ENCODE measurements at regions not wholly inside any gene's neighbourhood (a gene's known extent, or its start where the extent isn't known, plus 50 kb on each side); places are given as distances from the start of the nearest gene placed in this dataset.

GRCh38 chr7:10789170-10789569 is 184.5 kb upstream of the PHF14 start:
- Histone ChIP-seq H3K56ac (ENCODE audit: low read length) (no peak overlapping the region), H3K79me1 (ENCODE audit: low read length) (no peaks in the 10 kb centered on the region), H2BK15ac (replicated peaks; ENCODE audit: low read depth) (no peak overlapping the region), H3K79me2 (ENCODE audit: control insufficient read depth, insufficient read depth, low read length) (no peaks in the 10 kb centered on the region), H2AK5ac (ENCODE audit: low read length) (no peak overlapping the region), H2BK120ac (ENCODE audit: low read depth, low read length) (no peak overlapping the region), H3K36me3 (ENCODE audit: control insufficient read depth, insufficient read depth, low read length) (no peaks in the 10 kb centered on the region), H3K18ac (ENCODE audit: low read length) (no peak overlapping the region), H3K27me3 (ENCODE audit: insufficient read depth, low read length, poor library complexity) (no peaks in the 10 kb centered on the region), H3K4ac (ENCODE audit: low read depth, low read length) (no peak overlapping the region), H3K23ac (ENCODE audit: low read length) (no peak overlapping the region), H3K4me1 (ENCODE audit: control insufficient read depth, low read depth, low read length) (no peaks in the 10 kb centered on the region), H3K9ac (ENCODE audit: low read length) (no peak overlapping the region), H3K4me2 (ENCODE audit: low read length) (no peak overlapping the region), H4K8ac (ENCODE audit: low read depth, low read length) (no peak overlapping the region), H3K4me3 (ENCODE audit: low read length) (no peak overlapping the region), H2BK5ac (ENCODE audit: low read length) (no peak overlapping the region), H3K27ac (ENCODE audit: low read depth, low read length) (no peak overlapping the region), H4K5ac (ENCODE audit: low read length) (no peak overlapping the region)
- DNase-seq = no peak
- WGBS (ENCODE audit: extremely low coverage, insufficient coverage, low lambda C conversion rate) = no CpG with 5 or more reads among the region's 2 CpGs

GRCh38 chr7:10790910-10791309 is 182.8 kb upstream of the PHF14 start:
- Histone ChIP-seq H3K56ac (ENCODE audit: low read length) (no peak overlapping the region), H2BK5ac (ENCODE audit: low read length) (no peak overlapping the region), H3K4ac (ENCODE audit: low read depth, low read length) (no peak overlapping the region), H3K4me1 (ENCODE audit: control insufficient read depth, low read depth, low read length) (no peaks in the 10 kb centered on the region), H3K4me3 (ENCODE audit: low read length) (no peak overlapping the region), H3K79me2 (ENCODE audit: control insufficient read depth, insufficient read depth, low read length) (no peaks in the 10 kb centered on the region), H3K18ac (ENCODE audit: low read length) (no peak overlapping the region), H3K9ac (ENCODE audit: low read length) (no peak overlapping the region), H3K36me3 (ENCODE audit: control insufficient read depth, insufficient read depth, low read length) (no peaks in the 10 kb centered on the region), H2BK15ac (replicated peaks; ENCODE audit: low read depth) (no peak overlapping the region), H2BK120ac (ENCODE audit: low read depth, low read length) (no peak overlapping the region), H2AK5ac (ENCODE audit: low read length) (no peak overlapping the region), H3K27ac (ENCODE audit: low read depth, low read length) (no peak overlapping the region), H3K27me3 (ENCODE audit: insufficient read depth, low read length, poor library complexity) (no peaks in the 10 kb centered on the region), H3K4me2 (ENCODE audit: low read length) (no peak overlapping the region), H4K8ac (ENCODE audit: low read depth, low read length) (no peak overlapping the region), H3K23ac (ENCODE audit: low read length) (no peak overlapping the region), H3K79me1 (ENCODE audit: low read length) (no peaks in the 10 kb centered on the region), H4K5ac (ENCODE audit: low read length) (no peak overlapping the region)
- no CpG with 5 or more reads among the region's 3 CpGs for WGBS (ENCODE audit: extremely low coverage, insufficient coverage, low lambda C conversion rate)
- no peak for DNase-seq

GRCh38 chr7:10793995-10794775 is 179.5 kb upstream of the PHF14 start:
- Histone ChIP-seq H3K79me1 (ENCODE audit: low read length) (no peaks in the 10 kb centered on the region), H2AK5ac (ENCODE audit: low read length) (no peak overlapping the region), H4K5ac (ENCODE audit: low read length) (no peak overlapping the region), H3K4me1 (ENCODE audit: control insufficient read depth, low read depth, low read length) (no peaks in the 10 kb centered on the region), H2BK5ac (ENCODE audit: low read length) (no peak overlapping the region), H3K4me2 (ENCODE audit: low read length) (no peak overlapping the region), H3K23ac (ENCODE audit: low read length) (no peak overlapping the region), H4K8ac (ENCODE audit: low read depth, low read length) (no peak overlapping the region), H3K4me3 (ENCODE audit: low read length) (no peak overlapping the region), H2BK15ac (replicated peaks; ENCODE audit: low read depth) (no peak overlapping the region), H3K9ac (ENCODE audit: low read length) (no peak overlapping the region), H3K4ac (ENCODE audit: low read depth, low read length) (no peak overlapping the region), H3K27me3 (ENCODE audit: insufficient read depth, low read length, poor library complexity) (no peaks in the 10 kb centered on the region), H3K56ac (ENCODE audit: low read length) (no peak overlapping the region), H2BK120ac (ENCODE audit: low read depth, low read length) (no peak overlapping the region), H3K36me3 (ENCODE audit: control insufficient read depth, insufficient read depth, low read length) (no peaks in the 10 kb centered on the region), H3K27ac (ENCODE audit: low read depth, low read length) (no peak overlapping the region), H3K18ac (ENCODE audit: low read length) (no peak overlapping the region), H3K79me2 (ENCODE audit: control insufficient read depth, insufficient read depth, low read length) (no peaks in the 10 kb centered on the region)
- WGBS (ENCODE audit: extremely low coverage, insufficient coverage, low lambda C conversion rate) = no CpG with 5 or more reads among the region's 6 CpGs
- DNase-seq = no peak

GRCh38 chr7:10797157-10797556 is 176.5 kb upstream of the PHF14 start:
- WGBS (ENCODE audit: extremely low coverage, insufficient coverage, low lambda C conversion rate) = no CpG with 5 or more reads among the region's 1 CpG
- Histone ChIP-seq H2BK120ac (ENCODE audit: low read depth, low read length) (no peak overlapping the region), H4K5ac (ENCODE audit: low read length) (no peak overlapping the region), H3K36me3 (ENCODE audit: control insufficient read depth, insufficient read depth, low read length) (no peaks in the 10 kb centered on the region), H3K4me1 (ENCODE audit: control insufficient read depth, low read depth, low read length) (no peaks in the 10 kb centered on the region), H4K8ac (ENCODE audit: low read depth, low read length) (no peak overlapping the region), H3K18ac (ENCODE audit: low read length) (no peak overlapping the region), H3K27me3 (ENCODE audit: insufficient read depth, low read length, poor library complexity) (no peaks in the 10 kb centered on the region), H2BK5ac (ENCODE audit: low read length) (no peak overlapping the region), H3K4me2 (ENCODE audit: low read length) (no peak overlapping the region), H3K23ac (ENCODE audit: low read length) (no peak overlapping the region), H2BK15ac (replicated peaks; ENCODE audit: low read depth) (no peak overlapping the region), H3K56ac (ENCODE audit: low read length) (no peak overlapping the region), H3K4ac (ENCODE audit: low read depth, low read length) (no peak overlapping the region), H3K79me2 (ENCODE audit: control insufficient read depth, insufficient read depth, low read length) (no peaks in the 10 kb centered on the region), H3K79me1 (ENCODE audit: low read length) (no peaks in the 10 kb centered on the region), H3K9ac (ENCODE audit: low read length) (no peak overlapping the region), H2AK5ac (ENCODE audit: low read length) (no peak overlapping the region), H3K27ac (ENCODE audit: low read depth, low read length) (no peak overlapping the region), H3K4me3 (ENCODE audit: low read length) (no peak overlapping the region)
- no peak for DNase-seq

- H3K23ac ChIP-seq (ENCODE audit: low read length) = no peak overlapping the region
- no peak overlapping the region for H3K18ac ChIP-seq (ENCODE audit: low read length)
- no peaks in the 10 kb centered on the region for H3K4me1 ChIP-seq (ENCODE audit: control insufficient read depth, low read depth, low read length)
- DNase-seq = no peak
- H4K8ac ChIP-seq (ENCODE audit: low read depth, low read length) = no peak overlapping the region
- H3K4me3 ChIP-seq (ENCODE audit: low read length) = no peak overlapping the region
- no peaks in the 10 kb centered on the region for H3K27me3 ChIP-seq (ENCODE audit: insufficient read depth, low read length, poor library complexity)
- no peak overlapping the region for H4K5ac ChIP-seq (ENCODE audit: low read length)
- no peak overlapping the region for H3K27ac ChIP-seq (ENCODE audit: low read depth, low read length)
- no peaks in the 10 kb centered on the region for H3K79me2 ChIP-seq (ENCODE audit: control insufficient read depth, insufficient read depth, low read length)
- H3K4ac ChIP-seq (ENCODE audit: low read depth, low read length) = no peak overlapping the region
- WGBS (ENCODE audit: extremely low coverage, insufficient coverage, low lambda C conversion rate) = no CpG with 5 or more reads among the region's 6 CpGs
- H3K79me1 ChIP-seq (ENCODE audit: low read length) = no peaks in the 10 kb centered on the region
- no peak overlapping the region for H3K9ac ChIP-seq (ENCODE audit: low read length)
- H3K4me2 ChIP-seq (ENCODE audit: low read length) = no peak overlapping the region
- no peak overlapping the region for H2BK120ac ChIP-seq (ENCODE audit: low read depth, low read length)
- no peaks in the 10 kb centered on the region for H3K36me3 ChIP-seq (ENCODE audit: control insufficient read depth, insufficient read depth, low read length)
- no peak overlapping the region for H2BK5ac ChIP-seq (ENCODE audit: low read length)
- no peak overlapping the region for H3K56ac ChIP-seq (ENCODE audit: low read length)
- no peak overlapping the region for H2AK5ac ChIP-seq (ENCODE audit: low read length)
- no peak overlapping the region for H2BK15ac ChIP-seq (replicated peaks; ENCODE audit: low read depth)
Measured at GRCh38 chr7:10798044-10798443, 175.6 kb upstream of the PHF14 start.

- Histone ChIP-seq H3K23ac (ENCODE audit: low read length) (no peak overlapping the region), H3K27me3 (ENCODE audit: insufficient read depth, low read length, poor library complexity) (no peaks in the 10 kb centered on the region), H3K18ac (ENCODE audit: low read length) (no peak overlapping the region), H2BK5ac (ENCODE audit: low read length) (no peak overlapping the region), H3K27ac (ENCODE audit: low read depth, low read length) (no peak overlapping the region), H3K9ac (ENCODE audit: low read length) (no peak overlapping the region), H4K5ac (ENCODE audit: low read length) (no peak overlapping the region), H3K79me1 (ENCODE audit: low read length) (no peaks in the 10 kb centered on the region), H3K4me1 (ENCODE audit: control insufficient read depth, low read depth, low read length) (no peaks in the 10 kb centered on the region), H2BK15ac (replicated peaks; ENCODE audit: low read depth) (no peak overlapping the region), H2AK5ac (ENCODE audit: low read length) (no peak overlapping the region), H3K36me3 (ENCODE audit: control insufficient read depth, insufficient read depth, low read length) (no peaks in the 10 kb centered on the region), H2BK120ac (ENCODE audit: low read depth, low read length) (no peak overlapping the region), H3K56ac (ENCODE audit: low read length) (no peak overlapping the region), H4K8ac (ENCODE audit: low read depth, low read length) (no peak overlapping the region), H3K4ac (ENCODE audit: low read depth, low read length) (no peak overlapping the region), H3K4me3 (ENCODE audit: low read length) (no peak overlapping the region), H3K4me2 (ENCODE audit: low read length) (no peak overlapping the region), H3K79me2 (ENCODE audit: control insufficient read depth, insufficient read depth, low read length) (no peaks in the 10 kb centered on the region)
- 100% methylated on average over 1 of the region's 5 CpGs for WGBS (ENCODE audit: extremely low coverage, insufficient coverage, low lambda C conversion rate)
- no peak for DNase-seq
Measured at GRCh38 chr7:10799475-10799874, 174.2 kb upstream of the PHF14 start.
